GM12891 (cell line): ENCODE measurements at regions not wholly inside any gene's neighbourhood (a gene's known extent, or its start where the extent isn't known, plus 50 kb on each side); places are given as distances from the start of the nearest gene placed in this dataset.

Experiments
- DNase-seq: peaks from one replicate; pipeline ENCODE4 v3.0.0; 2011; ENCODE audit warnings: low spot score; ENCODE audit not compliant: insufficient read length
- FAIRE-seq: peaks from 2 replicates; lab custom pipeline; 2011; peaks lifted over from hg19 to GRCh38; lab: Jason Lieb, UNC
- PAX5 ChIP-seq: IDR thresholded peaks from 2 replicates; pipeline ENCODE4 v1.6.1; 2011; ENCODE audit warnings: low read length, moderate library complexity, mild to moderate bottlenecking; ENCODE audit not compliant: insufficient read depth, severe bottlenecking
- POLR2A ChIP-seq: IDR thresholded peaks from 2 replicates; pipeline ENCODE4 v1.6.1; 2011; ENCODE audit warnings: low read depth, low read length, control low read depth
- POLR2AphosphoS5 ChIP-seq: IDR thresholded peaks from 2 replicates; pipeline ENCODE4 v1.6.1; 2011; ENCODE audit warnings: low read depth, low read length, control low read depth
- POU2F2 ChIP-seq: IDR thresholded peaks from 2 replicates; pipeline ENCODE4 v1.6.1; 2011; ENCODE audit warnings: low read depth, mild to moderate bottlenecking, control low read depth, low read length, moderate library complexity
- SPI1 ChIP-seq: IDR thresholded peaks from 2 replicates; pipeline ENCODE4 v1.6.1; 2011; ENCODE audit warnings: low read depth, low read length, control low read depth
- TAF1 ChIP-seq: IDR thresholded peaks from 2 replicates; pipeline ENCODE4 v1.6.1; 2011; ENCODE audit warnings: low read depth, low read length, control low read depth

DNA sequence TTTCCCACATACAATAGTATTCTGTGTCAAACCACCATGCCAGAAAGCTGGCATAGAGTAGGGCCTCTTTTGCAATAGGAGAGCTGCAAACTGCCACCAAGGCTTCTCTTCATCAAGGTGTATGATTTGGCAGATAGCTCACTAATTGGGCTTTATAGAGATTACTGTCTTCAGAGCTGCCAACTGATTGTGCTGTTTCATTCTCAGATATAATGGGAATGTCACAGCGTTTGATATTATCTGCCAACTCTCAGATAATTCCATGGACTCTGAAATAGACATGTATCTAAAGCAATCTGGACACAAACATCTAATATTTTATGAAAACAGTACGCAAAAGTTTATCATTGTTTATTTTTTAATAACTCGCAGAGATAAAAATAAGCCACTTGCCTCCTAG lies 1289.1 kb downstream of the STIM2 start:
- DNase-seq (no peak), FAIRE-seq (no peak)
- TF ChIP-seq PAX5 = no peak
- no peak for TF ChIP-seq POLR2A
- TF ChIP-seq POLR2AphosphoS5 = no peak
- TF ChIP-seq SPI1 = no peak
- TF ChIP-seq TAF1 = no peak

DNA sequence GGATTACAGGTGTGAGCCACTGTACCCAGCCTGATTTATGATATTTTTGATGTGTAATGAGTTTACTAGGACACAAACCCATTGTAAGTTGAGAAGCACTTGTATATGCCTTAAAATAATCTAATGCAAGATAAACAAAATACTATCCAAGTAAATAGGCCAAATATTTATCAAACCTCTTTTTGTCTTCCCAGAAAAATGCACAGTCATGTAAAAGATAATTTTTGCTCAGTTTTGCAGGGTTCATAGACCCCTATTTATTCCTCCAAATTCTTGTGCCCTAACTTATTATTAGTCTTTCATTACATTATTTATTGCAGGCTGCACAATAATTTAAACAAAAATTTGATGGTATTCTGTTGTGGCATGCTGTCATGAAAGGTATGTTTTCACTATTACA lies 1290.7 kb downstream of the STIM2 start:
- TF ChIP-seq POLR2AphosphoS5 (no peak), POLR2A (no peak), SPI1 (no peak)
- DNase-seq (no peak), FAIRE-seq (no peak)

DNA sequence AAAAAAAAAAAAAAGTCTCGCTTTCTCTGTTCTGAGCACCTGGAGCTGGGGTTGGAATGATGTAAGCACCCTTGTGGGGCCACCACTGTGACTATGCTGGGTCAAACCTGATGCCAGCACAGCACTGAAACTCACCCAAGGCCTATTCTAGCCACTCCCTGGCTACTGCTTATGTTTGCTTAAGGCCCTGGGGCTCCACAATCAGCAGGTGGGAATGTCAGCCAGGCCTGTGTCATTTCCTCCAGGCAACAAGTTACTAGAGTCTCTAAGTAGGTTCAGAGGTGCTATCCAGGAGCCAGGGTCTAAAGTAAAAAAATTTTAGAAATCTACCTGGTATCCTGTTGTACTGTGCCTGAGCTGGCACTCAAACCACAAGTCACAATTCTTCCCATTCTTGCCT lies 1306.8 kb downstream of the STIM2 start:
- DNase-seq = no peak
- FAIRE-seq = no peak
- TF ChIP-seq POLR2AphosphoS5 (no peak), POU2F2 (no peak), SPI1 (no peak), PAX5 (no peak), POLR2A (no peak), TAF1 (no peak)

DNA sequence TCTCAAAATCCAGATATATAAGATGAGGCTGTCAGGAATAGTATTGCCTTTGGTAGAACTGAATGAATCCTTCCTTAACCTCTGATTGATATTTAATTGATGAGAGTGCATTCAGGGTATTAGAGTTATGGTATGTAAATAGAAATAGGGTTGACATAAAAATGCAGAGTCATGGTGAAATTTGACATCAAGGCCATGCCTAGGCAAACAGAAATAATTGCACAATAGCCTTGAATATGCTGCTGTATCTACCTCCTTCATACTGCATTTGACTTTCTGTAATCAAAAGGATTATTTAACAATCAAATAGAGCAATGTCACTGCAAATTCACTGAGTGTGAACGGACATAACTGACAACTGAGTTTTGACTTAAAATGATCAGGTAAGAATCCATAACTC lies 1316.3 kb downstream of the STIM2 start:
- FAIRE-seq (no peak), DNase-seq (no peak)

DNA sequence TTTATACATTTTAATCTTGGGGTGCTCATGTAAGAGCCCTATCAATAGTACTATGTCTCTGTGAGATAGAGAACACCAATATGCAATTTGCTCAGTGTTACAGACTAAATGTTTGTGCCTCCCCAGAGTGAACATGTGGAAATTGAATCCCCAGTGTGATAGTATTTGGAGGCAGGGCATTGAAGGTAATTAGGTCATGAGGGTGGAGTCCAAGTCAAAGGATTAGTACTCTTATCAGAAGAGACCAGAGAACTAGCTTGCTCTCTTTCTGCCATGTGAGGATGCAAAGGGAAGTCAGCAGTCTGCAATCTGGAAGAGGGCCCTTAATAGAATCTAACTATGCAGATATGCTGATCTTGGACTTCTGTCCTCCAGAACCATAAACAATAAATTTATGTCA lies 1317.0 kb downstream of the STIM2 start:
- TF ChIP-seq SPI1 = no peak
- FAIRE-seq = no peak
- no peak for DNase-seq

More for the DNA sequence above, 1316.3 kb downstream of the STIM2 start:
- TF ChIP-seq TAF1 (no peak), POLR2A (no peak), POLR2AphosphoS5 (no peak), POU2F2 (no peak), PAX5 (no peak), SPI1 (no peak)

DNA sequence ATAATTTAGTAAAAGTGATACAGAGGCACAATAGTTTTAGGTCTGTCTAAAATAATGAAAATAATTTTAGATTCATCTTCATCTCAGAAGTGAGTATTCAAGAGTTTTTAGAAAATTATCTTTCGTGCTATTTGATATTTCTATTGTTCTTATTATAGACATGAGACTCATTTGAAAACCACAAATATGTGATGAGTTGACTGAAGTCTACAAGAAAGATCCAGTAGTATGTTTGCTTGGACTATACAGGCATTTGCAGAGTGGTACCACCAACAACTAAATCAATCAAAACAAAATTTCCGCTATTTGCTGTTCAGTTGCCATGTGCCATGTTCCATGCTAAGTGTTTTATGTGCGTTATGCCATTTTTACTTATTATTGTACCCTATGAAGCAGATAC lies 1318.5 kb downstream of the STIM2 start:
- TF ChIP-seq POLR2AphosphoS5 (no peak), POU2F2 (no peak), SPI1 (no peak), POLR2A (no peak), TAF1 (no peak), PAX5 (no peak)
- FAIRE-seq (no peak), DNase-seq (no peak)

DNA sequence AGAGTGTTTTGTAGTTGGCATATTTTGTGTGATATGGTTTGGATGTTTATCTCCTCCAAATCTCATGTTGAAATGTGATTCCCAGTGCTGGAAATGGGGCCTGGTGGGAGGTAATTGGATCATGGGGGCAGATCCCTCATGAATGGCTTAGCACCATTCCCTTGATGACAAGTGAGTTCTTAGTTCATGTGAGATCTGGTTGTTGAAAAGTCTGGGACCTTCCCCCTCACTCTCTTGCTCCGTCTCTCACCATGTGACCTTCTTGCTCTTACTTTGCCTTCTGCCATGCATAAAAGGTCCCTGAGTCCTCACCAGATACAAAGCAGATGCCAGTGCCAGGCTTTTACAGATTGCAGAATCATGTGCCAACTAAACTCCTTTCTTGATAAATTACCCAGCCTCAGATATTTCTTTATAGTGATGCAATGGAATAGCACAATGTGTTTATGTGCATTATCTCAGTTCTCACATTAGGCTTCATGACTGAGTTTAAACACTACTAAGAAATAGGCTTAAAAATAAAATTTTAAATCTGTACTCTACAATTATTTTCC lies 1348.8 kb downstream of the STIM2 start:
- TF ChIP-seq SPI1 (no peak), POLR2AphosphoS5 (no peak), POU2F2 (no peak), PAX5 (no peak), TAF1 (no peak), POLR2A (no peak)
- DNase-seq (no peak), FAIRE-seq (no peak)

DNA sequence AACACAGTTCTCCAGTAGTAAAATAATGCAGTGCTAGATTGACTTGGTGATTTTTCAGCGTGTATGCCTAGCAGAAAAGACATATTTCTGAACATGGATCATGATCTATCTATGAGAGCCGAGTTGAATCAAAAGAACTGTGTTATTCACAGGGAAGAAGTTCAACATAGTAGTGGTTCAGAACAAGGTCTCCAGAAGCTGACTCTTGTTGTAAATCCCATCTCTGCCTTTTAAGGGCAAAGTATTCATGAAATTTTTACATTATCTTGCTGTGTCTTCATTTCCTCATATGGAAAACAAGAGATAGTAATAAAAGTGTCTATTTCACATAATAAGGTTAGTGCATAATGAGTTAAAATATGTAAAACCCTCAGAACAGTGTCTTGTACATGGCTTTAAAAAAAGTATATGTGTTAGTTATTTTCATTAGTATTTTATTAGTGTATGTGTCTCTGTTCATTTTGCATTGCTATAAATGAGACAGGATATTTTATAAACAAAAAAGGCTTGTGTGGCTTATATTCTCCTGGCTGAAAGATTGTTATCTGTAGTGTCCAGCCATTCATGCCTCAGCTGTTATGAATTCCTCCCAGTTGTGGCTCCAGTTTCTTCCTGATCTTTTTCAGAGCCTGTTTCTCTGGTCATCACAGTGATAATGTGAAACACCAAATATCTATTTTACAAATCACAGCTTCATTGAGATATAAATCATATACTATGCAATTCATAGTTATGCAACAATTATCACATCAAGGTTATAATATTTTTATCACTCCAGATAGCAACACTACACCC lies 1351.2 kb downstream of the STIM2 start:
- DNase-seq (no peak), FAIRE-seq (no peak)
- TF ChIP-seq POU2F2 = no peak
- TF ChIP-seq SPI1 = no peak
- no peak for TF ChIP-seq PAX5
- TF ChIP-seq POLR2A = no peak
- no peak for TF ChIP-seq TAF1
- TF ChIP-seq POLR2AphosphoS5 = no peak

DNA sequence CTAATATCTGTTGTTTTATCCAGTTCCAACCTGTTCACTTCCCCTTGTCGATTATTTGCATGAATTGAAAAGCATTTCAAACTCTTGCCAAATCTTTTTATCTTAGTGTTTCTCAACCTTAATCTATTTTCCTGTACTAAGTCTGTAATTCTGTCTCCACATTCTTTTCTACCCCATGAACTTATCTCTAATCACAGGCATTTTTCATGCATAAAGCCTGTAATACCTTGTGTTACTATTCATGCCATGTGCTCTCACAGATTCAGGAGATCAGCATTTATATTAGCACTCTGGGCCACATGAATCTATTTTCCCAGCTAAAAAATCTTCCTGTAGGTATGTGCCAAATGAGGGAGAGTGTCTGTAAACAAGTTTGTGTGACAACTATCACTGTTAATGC lies 1360.9 kb downstream of the STIM2 start:
- FAIRE-seq (no peak), DNase-seq (no peak)
- TF ChIP-seq POU2F2 (no peak), POLR2A (no peak), POLR2AphosphoS5 (no peak), SPI1 (no peak), PAX5 (no peak), TAF1 (no peak)

DNA sequence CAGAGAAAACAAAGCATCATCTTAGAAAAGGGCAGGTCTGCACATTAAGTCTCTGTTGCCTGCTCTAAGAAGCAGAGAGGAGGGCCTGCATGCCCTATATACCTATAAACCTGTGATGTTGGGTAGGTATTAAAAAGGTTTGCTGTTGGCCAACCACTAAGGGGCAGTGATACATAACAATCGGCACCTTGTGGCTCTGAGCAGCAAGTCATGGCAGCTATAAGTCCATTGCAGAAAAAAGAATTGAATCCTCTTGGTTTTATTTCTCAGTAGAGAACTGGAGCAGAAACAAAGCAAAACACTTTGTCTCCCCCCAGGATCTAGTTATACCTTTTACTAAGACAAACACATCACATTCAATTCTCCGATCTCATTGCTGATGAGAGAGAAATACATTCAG lies 1364.4 kb downstream of the STIM2 start:
- TF ChIP-seq POLR2A (no peak), SPI1 (no peak), TAF1 (no peak)
- FAIRE-seq = no peak
- no peak for DNase-seq
